ENCODE measurements at regions not wholly inside any gene's neighbourhood (a gene's known extent, or its start where the extent isn't known, plus 50 kb on each side); places are given as distances from the start of the nearest gene placed in this dataset.

GRCh38 chr11:134819041-134819440 is 407.0 kb upstream of the B3GAT1 start:
- TF ChIP-seq, protein P1, sequence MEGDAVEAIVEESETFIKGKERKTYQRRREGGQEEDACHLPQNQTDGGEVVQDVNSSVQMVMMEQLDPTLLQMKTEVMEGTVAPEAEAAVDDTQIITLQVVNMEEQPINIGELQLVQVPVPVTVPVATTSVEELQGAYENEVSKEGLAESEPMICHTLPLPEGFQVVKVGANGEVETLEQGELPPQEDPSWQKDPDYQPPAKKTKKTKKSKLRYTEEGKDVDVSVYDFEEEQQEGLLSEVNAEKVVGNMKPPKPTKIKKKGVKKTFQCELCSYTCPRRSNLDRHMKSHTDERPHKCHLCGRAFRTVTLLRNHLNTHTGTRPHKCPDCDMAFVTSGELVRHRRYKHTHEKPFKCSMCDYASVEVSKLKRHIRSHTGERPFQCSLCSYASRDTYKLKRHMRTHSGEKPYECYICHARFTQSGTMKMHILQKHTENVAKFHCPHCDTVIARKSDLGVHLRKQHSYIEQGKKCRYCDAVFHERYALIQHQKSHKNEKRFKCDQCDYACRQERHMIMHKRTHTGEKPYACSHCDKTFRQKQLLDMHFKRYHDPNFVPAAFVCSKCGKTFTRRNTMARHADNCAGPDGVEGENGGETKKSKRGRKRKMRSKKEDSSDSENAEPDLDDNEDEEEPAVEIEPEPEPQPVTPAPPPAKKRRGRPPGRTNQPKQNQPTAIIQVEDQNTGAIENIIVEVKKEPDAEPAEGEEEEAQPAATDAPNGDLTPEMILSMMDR (IDR thresholded peaks at IDR 0.05 in 4 of 5, conservative IDR thresholded peaks at IDR 0.05 in 1 of 5) = no peak
- TF ChIP-seq POLR2A (IDR thresholded peaks at IDR 0.05) = no peak
